BE2C (cell line): ENCODE measurements at regions not wholly inside any gene's neighbourhood (a gene's known extent, or its start where the extent isn't known, plus 50 kb on each side); places are given as distances from the start of the nearest gene placed in this dataset.

Experiments used
- DNase-seq: peaks from one replicate; pipeline ENCODE4 v3.0.0-alpha.2; 2020
- H3K27me3 ChIP-seq: fragments of 250-450 bp; sonication (Bioruptor Pico); 2 replicates; pipeline ENCODE4 v1.5.1; 2020; ENCODE audit warnings: mild to moderate bottlenecking
- H3K36me3 ChIP-seq: fragments of 250-450 bp; sonication (Bioruptor Pico); 2 replicates; pipeline ENCODE4 v1.5.1; 2020; ENCODE audit warnings: mild to moderate bottlenecking
- H3K4me1 ChIP-seq: fragments of 250-450 bp; sonication (Bioruptor Pico); 2 replicates; pipeline ENCODE4 v1.5.1; 2020
- H3K4me3 ChIP-seq: 2 replicates; pipeline ENCODE4 v1.5.1; 2011; ENCODE audit warnings: low read depth, low read length
- H3K9me3 ChIP-seq: fragments of 250-450 bp; sonication (Bioruptor Pico); 2 replicates; pipeline ENCODE4 v1.5.1; 2020
- CTCF ChIP-seq: IDR thresholded peaks from 2 replicates; pipeline ENCODE4 v1.5.1; 2012; ENCODE audit warnings: mild to moderate bottlenecking, low read depth, low read length

GRCh38 chr4:8699479-8700145, 107.0 kb downstream of the CPZ start:
- peaks cover 5% of the 10 kb centered on the region for H3K4me1 ChIP-seq
- DNase-seq: peak; percentile 5

DNA sequence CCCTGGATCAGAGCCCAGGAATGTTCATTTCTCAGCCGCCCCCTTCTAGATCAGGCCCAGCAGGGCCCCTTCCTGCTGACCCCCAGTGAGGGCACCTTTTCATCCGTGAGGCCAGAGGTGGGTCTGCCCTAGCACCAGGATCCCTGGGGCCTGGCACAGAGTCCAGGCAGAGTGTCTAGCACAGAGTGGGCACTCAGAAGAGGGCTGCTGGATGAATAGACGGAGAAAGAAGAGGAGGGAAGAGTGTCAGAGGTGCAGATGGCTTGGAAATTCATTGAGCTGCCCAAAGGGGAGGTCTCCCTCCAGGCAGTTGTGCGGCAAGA, 106.5 kb downstream of the CPZ start:
- Histone ChIP-seq H3K9me3 (no peaks in the 10 kb centered on the region), H3K27me3 (no peaks in the 10 kb centered on the region), H3K4me3 (no peak overlapping the region), H3K36me3 (no peaks in the 10 kb centered on the region), H3K4me1 (no peaks in the 10 kb centered on the region; the same call in 1 of the 2 replicates)
- no peak for DNase-seq
- TF ChIP-seq CTCF: no peak

More at GRCh38 chr4:8699479-8700145, 107.0 kb downstream of the CPZ start:
- no peaks in the 10 kb centered on the region for H3K9me3 ChIP-seq
- TF ChIP-seq CTCF: no peak
- no peaks in the 10 kb centered on the region for H3K27me3 ChIP-seq
- no peak overlapping the region for H3K4me3 ChIP-seq
- H3K36me3 ChIP-seq: no peaks in the 10 kb centered on the region

DNA sequence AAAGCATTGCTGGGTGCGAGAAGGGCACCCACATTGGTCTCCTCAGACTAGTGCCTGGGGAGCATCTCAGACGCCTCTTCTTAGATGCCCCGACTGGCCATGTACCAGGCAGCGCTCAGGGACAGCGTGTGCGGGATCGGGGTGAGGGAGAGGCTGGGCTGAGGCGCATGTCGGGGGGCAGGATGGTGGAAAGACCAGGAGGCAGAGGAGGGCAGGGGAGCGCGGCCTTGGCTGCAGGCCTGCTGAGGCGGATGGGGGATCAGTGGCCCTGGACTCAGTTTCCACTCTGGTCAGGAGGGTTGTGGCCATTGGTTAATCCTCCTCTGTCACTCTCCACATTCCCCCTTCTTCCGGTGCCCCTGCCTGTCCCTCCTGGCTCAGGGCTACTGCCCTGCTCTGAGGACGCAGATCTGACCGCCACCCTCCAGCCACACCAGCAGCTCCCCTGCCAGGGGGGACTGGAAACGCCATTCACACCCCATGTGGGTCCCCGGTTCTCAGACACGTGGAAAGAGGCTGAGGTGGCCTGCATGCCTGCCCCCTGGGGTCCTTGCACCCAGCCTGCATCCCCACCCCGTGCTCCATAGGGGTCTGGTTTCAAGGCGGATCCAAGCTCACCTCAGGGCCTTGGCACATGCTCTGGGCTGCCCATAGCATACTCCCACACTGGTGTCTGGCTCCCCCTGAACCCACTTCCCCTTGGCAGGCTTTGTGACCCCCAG, 105.9 kb downstream of the CPZ start:
- H3K36me3 ChIP-seq: no peaks in the 10 kb centered on the region
- peak; percentile 4 for DNase-seq
- H3K9me3 ChIP-seq: no peaks in the 10 kb centered on the region
- H3K4me1 ChIP-seq: no peaks in the 10 kb centered on the region
- no peak overlapping the region for H3K4me3 ChIP-seq
- TF ChIP-seq CTCF: no peak
- no peaks in the 10 kb centered on the region for H3K27me3 ChIP-seq

GRCh38 chr4:8697826-8698225, 105.3 kb downstream of the CPZ start:
- no peaks in the 10 kb centered on the region for H3K36me3 ChIP-seq
- H3K4me3 ChIP-seq: no peak overlapping the region
- H3K4me1 ChIP-seq: no peaks in the 10 kb centered on the region
- no peak for DNase-seq
- TF ChIP-seq CTCF: no peak
- no peaks in the 10 kb centered on the region for H3K9me3 ChIP-seq
- no peaks in the 10 kb centered on the region for H3K27me3 ChIP-seq

DNA sequence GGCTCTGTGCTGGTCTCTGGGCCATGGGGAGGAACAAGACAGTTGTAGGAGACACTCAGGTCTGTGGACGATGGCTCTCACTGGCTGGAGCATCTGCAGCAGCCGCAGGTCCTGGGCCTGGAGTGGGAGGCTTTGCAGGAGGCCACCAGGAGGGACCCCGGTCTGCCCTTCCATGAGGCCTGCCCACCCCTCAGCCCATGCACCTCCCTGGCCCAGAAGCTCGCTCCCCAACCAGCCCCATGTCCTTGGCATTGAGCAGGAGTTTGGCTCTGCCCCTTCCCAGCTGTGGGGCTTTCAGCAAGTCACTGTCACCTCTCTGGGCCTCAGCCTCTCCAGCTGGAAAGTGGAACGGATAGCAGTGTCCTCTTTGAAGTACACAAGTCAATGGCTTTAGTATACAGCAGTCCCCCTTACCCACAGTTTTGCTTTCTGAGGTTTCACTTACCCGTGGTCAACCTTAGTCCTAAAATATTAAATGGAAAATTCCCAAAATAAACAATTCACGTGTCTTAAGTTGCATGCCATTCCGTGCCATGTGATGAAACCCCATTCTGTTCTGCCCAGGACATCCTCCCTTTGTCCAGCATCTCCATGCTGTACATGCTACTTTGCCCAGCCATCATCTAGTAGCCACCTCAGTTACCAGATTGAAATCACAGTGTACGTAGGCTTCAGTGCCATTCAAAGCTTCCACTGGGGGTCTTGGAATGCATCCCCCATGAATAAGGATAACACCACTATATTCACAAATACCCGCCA, 104.0 kb downstream of the CPZ start:
- H3K9me3 ChIP-seq: no peaks in the 10 kb centered on the region
- H3K4me1 ChIP-seq: no peaks in the 10 kb centered on the region
- H3K4me3 ChIP-seq: no peak overlapping the region
- H3K27me3 ChIP-seq: no peaks in the 10 kb centered on the region
- no peaks in the 10 kb centered on the region for H3K36me3 ChIP-seq
- no peak for TF ChIP-seq CTCF
- no peak for DNase-seq
